ENCODE measurements at regions not wholly inside any gene's neighbourhood (a gene's known extent, or its start where the extent isn't known, plus 50 kb on each side); places are given as distances from the start of the nearest gene placed in this dataset.
A peak's percentile ranks its signal among the peaks of the same experiment; 100 is the strongest.

DNA sequence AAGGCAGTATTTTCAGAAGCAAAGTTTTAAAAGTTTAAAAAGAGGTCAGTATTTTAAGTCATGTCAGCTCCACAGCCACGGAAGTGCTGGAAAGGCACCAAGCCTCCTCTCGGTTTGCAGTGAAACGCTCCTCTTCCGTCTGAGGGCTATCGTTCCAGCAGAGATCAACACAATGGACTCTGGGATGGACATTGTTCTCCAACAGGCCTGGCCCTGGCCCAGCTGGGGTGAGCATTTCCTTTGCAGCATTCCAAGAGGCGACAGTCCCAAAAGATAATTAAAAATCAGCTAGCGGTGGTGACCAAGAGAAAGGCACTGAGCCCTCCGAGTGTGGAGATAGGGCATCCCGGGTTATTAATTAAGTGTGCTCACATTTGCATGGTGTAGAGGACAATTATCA is 95.9 kb upstream of the LCLAT1 start:
- Mint-ChIP-seq H3K4me3 (no peak overlapping the region), H3K36me3 (no peaks in the 10 kb centered on the region), H3K27me3 (ENCODE audit: low read depth in 3 of 3) (peaks cover 0 to 2% (median 0%) of the 10 kb centered on the region in 3 donors), H3K27ac (no peak overlapping the region), H3K9me3 (no peaks in the 10 kb centered on the region), H3K4me1 (peaks cover 5 to 6% of the 10 kb centered on the region in 2 donors)
- no peak for DNase-seq

DNA sequence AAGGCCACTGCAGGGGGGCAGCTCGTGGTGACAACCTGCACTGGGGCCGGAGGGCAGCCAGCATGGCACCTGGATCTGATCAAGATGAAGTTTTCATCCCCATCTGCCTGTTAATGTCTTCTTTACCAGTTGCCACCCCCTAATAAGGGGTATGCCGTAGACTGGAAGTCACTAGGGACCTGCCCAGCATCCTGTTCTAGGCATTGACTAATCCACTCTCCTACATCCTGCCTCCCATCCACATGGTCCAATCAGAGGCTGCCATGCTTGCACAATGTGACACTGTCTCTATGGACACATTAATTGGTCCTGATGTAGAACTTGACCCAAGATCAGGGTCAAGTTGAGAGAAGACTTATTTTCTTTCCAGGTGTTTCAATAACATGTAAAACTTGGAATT is 95.1 kb upstream of the LCLAT1 start:
- no peak overlapping the region for H3K27ac Mint-ChIP-seq
- no peaks in the 10 kb centered on the region for H3K9me3 Mint-ChIP-seq
- no peak overlapping the region for H3K4me3 Mint-ChIP-seq
- no peaks in the 10 kb centered on the region for H3K36me3 Mint-ChIP-seq
- no peak for DNase-seq
- H3K27me3 Mint-ChIP-seq (ENCODE audit: low read depth in 3 of 3) = peaks cover 0 to 2% (median 0%) of the 10 kb centered on the region in 3 donors
- peaks cover 5 to 6% of the 10 kb centered on the region in 2 donors for H3K4me1 Mint-ChIP-seq

DNA sequence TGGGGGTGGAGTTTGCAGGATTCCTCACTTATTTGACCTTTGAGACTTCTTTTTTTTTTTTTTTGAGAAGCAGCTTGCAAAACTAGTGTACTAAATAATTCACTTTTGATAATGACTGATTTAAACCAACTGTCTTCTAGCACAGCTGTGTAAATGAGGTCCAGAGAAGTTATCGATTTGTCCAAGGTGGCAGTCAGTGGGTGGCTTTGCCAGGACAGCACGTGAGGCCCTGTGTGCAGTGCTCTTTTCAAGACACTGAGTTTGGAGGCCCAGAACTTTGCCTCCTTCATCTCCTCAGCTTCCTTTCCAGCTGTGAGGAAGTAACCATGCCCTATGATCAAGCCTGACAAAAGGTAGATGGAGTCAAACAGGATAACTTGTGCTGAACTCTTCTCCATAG is 92.9 kb upstream of the LCLAT1 start:
- Mint-ChIP-seq H3K27ac (no peak overlapping the region), H3K36me3 (no peaks in the 10 kb centered on the region), H3K4me3 (no peak overlapping the region), H3K9me3 (no peaks in the 10 kb centered on the region), H3K27me3 (ENCODE audit: low read depth in 3 of 3) (peaks cover 0 to 2% (median 0%) of the 10 kb centered on the region in 3 donors), H3K4me1 (peaks cover 5 to 6% of the 10 kb centered on the region in 2 donors)
- no peak for DNase-seq

DNA sequence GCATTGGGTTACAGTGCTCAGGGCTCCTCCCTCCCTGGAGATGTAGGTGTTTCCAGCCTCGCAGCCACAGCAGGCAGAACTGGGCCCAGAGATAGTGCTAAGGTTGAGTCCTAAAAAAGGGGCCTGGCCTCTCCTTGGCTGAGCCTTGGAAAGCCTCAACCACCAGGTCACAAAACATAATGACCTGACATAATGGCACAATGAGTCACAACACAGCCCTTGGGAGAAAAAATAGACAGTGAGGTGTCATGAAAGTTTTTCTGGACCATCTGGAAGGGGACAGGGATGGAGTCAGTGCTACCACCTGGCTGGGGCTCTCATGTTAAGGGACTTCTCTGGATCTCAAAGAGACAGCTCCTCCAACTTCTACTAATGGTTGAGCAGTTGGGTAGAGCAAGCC is 92.4 kb upstream of the LCLAT1 start:
- Mint-ChIP-seq H3K9me3 (no peaks in the 10 kb centered on the region), H3K36me3 (no peaks in the 10 kb centered on the region), H3K4me3 (no peak overlapping the region), H3K27ac (no peak overlapping the region), H3K4me1 (peaks cover 7 to 9% of the 10 kb centered on the region in 2 donors), H3K27me3 (ENCODE audit: low read depth in 3 of 3) (peaks cover 0 to 4% (median 0%) of the 10 kb centered on the region in 3 donors)
- DNase-seq = no peak

DNA sequence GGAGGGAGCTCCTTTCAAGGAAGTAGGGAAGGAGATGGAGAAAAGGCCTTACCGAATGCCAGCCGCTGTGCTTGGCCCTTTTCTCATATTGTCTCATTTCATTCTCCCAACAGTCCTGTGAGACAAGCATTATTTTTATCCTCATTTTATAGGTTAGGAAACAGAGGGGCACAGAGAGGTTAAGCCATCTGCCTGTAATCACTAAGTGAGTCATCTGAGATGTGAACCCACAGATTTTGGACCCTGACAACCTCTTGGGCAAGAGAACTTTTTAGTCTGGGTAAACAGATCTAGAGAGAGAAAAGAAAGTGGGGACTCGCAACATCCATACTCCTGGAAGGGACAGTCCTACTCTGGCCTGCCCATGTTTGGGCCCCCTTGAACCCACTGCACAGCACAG is 91.7 kb upstream of the LCLAT1 start:
- no peaks in the 10 kb centered on the region for H3K9me3 Mint-ChIP-seq
- no peak overlapping the region for H3K27ac Mint-ChIP-seq
- peaks cover 0 to 4% (median 0%) of the 10 kb centered on the region in 3 donors for H3K27me3 Mint-ChIP-seq (ENCODE audit: low read depth in 3 of 3)
- DNase-seq = no peak
- no peaks in the 10 kb centered on the region for H3K36me3 Mint-ChIP-seq
- H3K4me1 Mint-ChIP-seq = peaks cover 14 to 16% of the 10 kb centered on the region in 2 donors
- H3K4me3 Mint-ChIP-seq = no peak overlapping the region

DNA sequence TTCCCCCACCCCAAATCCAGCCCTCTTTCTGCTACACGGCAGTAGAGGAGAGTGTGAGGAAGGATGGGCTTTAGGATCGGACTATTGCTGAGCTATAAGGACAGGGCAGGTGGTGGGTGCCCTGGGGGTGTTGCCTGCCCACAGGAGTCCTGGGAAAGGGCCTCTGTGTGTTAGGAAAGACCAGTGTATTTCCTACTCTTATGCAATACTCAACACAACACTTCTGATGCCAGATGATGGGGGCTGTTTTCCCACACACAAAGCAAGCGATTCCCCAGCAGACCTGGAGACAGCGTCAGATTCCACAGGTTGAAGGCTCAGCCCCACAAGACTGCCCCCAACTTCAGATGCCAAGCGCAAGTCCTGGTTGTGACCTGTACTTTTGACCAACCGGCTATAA is 91.0 kb upstream of the LCLAT1 start:
- Mint-ChIP-seq H3K4me1 (peaks cover 21 to 23% of the 10 kb centered on the region in 2 donors), H3K27ac (no peak overlapping the region), H3K9me3 (no peaks in the 10 kb centered on the region), H3K36me3 (no peaks in the 10 kb centered on the region), H3K27me3 (ENCODE audit: low read depth in 3 of 3) (peaks cover 0 to 4% (median 0%) of the 10 kb centered on the region in 3 donors), H3K4me3 (no peak overlapping the region)
- no peak for DNase-seq

DNA sequence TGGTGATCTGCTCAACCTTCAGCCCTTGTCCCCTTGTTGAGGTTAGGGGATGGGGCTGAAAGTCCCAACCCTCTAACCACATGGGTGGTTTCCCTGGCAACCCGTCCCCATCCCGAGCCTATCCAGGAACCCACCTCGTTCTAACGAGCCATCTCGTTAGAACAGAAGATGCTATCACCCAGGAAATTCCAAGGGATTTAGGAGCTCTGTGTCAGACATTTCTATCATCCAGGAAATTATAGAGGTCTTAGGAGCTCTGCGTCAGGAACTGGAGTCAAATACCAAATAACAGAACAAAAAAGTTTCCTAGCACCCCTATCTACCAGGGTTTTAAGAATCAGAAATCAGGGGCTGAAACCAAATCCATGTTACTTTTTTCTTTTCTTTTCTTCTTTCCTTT is 90.3 kb upstream of the LCLAT1 start:
- Mint-ChIP-seq H3K27ac (no peak overlapping the region), H3K4me3 (no peak overlapping the region), H3K9me3 (no peaks in the 10 kb centered on the region), H3K4me1 (peaks cover 28 to 30% of the 10 kb centered on the region in 2 donors), H3K36me3 (no peaks in the 10 kb centered on the region), H3K27me3 (ENCODE audit: low read depth in 3 of 3) (peaks cover 0 to 4% (median 0%) of the 10 kb centered on the region in 3 donors)
- no peak for DNase-seq

DNA sequence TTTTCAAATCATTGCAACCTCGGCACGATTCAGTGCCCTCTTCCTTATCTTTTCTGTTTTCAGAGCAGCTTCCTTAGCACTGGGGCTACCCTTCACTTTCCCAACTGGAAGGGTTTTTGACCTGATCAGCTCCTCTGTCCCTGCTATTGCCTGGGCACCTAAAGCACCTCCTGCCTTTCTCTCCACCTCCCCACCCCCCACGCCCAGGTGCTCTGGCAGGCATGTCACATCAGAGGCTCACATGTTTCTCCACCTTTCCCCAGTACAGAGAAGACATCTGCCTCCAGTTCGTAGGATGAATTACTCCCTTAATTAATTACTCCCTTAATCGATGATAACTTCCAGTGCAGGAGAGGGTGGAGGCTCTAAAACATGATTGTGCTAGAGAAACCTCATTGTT is 88.7 kb upstream of the LCLAT1 start:
- Mint-ChIP-seq H3K27ac (no peak overlapping the region), H3K9me3 (no peaks in the 10 kb centered on the region), H3K4me3 (no peak overlapping the region), H3K36me3 (no peaks in the 10 kb centered on the region), H3K27me3 (ENCODE audit: low read depth in 3 of 3) (peaks cover 0 to 2% (median 0%) of the 10 kb centered on the region in 3 donors), H3K4me1 (peaks cover 39 to 40% of the 10 kb centered on the region in 2 donors)
- no peak for DNase-seq

DNA sequence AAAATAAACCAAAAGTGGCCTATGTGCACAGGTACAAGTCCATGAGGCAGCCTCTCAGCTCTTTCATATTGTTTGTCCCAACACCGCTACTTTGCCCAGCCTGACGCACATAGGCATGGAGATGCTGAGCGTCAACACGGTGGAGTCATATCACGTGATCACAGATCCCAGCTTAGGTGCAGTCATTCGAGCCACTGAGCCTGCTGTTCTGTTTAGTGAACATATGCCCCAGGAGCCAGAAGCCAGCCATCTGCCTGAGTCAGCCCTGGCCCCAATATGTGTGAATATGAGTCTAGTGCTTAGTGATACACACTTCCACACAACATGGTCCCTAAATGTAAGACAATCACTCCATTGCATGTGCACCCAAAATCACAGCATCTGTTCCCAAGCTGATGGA is 88.2 kb upstream of the LCLAT1 start:
- peaks cover 0 to 2% (median 0%) of the 10 kb centered on the region in 3 donors for H3K27me3 Mint-ChIP-seq (ENCODE audit: low read depth in 3 of 3)
- H3K4me1 Mint-ChIP-seq = peaks cover 40 to 41% of the 10 kb centered on the region in 2 donors
- no peak for DNase-seq
- H3K9me3 Mint-ChIP-seq = no peaks in the 10 kb centered on the region
- peak overlapping the region in 1 of 6 donors; percentile 77 for H3K27ac Mint-ChIP-seq
- H3K4me3 Mint-ChIP-seq = no peak overlapping the region
- H3K36me3 Mint-ChIP-seq = no peaks in the 10 kb centered on the region

DNA sequence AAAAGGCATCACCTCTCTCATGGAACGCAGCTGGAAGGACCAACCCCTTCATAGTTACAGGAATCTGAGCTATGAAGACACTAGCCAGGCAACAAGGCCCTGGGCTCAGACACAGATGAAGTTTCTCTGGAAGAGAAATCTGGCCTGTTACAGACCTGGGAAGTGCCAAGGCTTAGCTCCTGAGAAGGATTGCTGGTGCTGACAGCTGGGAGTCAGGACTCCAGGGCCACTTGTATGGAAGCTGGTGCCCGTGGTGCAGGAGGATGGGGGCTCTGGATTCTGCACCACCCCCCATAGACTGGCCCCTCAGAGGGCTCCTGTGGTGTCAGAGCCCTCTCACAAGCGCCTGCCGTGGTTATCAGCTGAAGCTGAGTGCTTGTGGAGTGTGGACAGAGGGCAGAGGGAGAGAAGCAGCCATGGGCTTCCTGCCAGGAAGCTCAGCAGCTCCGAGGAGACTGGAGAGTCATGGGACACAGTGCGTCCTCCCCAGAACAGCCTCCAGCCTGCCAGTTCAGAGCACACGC is 87.3 kb upstream of the LCLAT1 start:
- DNase-seq = no peak
- H3K4me3 Mint-ChIP-seq = peak overlapping the region in 4 of 5 donors; percentile 3 to 45 (median 25)
- no peaks in the 10 kb centered on the region for H3K36me3 Mint-ChIP-seq
- peaks cover 0 to 2% (median 0%) of the 10 kb centered on the region in 3 donors for H3K27me3 Mint-ChIP-seq (ENCODE audit: low read depth in 3 of 3)
- H3K4me1 Mint-ChIP-seq = peaks cover 40 to 41% of the 10 kb centered on the region in 2 donors
- no peaks in the 10 kb centered on the region for H3K9me3 Mint-ChIP-seq
- peak overlapping the region in 4 of 6 donors; percentile 70 to 77 (median 73) for H3K27ac Mint-ChIP-seq

DNA sequence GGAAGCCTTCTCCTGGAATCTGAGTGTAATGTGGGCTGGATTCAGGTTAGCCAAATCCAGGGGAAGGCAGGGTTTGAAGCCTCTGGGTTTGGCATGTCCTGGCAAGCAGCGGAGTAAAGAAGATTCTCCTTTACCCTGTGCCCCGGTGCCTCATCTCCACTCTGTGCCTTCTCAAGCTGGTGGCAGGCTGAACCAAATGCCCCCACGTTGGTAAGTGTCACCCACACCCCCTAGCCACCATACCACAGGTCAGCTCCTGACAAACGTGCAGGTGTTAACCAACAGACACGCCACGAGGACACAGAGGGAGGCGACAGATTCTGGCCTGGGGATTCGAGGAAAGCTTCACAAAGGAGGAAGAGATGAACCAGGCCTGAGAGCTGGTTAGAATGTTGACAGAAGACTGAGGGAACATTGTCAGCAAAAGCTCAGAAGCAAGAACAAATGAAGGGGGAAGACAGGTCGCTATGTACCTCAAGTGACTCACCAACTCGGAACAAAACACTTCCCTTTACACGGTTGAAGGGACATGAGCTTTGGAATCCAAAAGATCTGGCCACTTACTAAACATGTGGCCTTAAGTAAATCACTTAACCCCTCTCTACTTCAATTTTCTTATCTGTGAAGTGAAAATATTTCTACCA is 85.2 kb upstream of the LCLAT1 start:
- Mint-ChIP-seq H3K27me3 (ENCODE audit: low read depth in 3 of 3) (peaks cover 0 to 2% (median 0%) of the 10 kb centered on the region in 3 donors), H3K4me1 (peaks cover 45 to 49% of the 10 kb centered on the region in 2 donors), H3K36me3 (no peaks in the 10 kb centered on the region), H3K4me3 (peak overlapping the region; percentile 24 to 67 (median 54)), H3K27ac (peak overlapping the region; percentile 77 to 97 (median 90)), H3K9me3 (no peaks in the 10 kb centered on the region)
- peak; percentile 60 to 64 (median 60) for DNase-seq

DNA sequence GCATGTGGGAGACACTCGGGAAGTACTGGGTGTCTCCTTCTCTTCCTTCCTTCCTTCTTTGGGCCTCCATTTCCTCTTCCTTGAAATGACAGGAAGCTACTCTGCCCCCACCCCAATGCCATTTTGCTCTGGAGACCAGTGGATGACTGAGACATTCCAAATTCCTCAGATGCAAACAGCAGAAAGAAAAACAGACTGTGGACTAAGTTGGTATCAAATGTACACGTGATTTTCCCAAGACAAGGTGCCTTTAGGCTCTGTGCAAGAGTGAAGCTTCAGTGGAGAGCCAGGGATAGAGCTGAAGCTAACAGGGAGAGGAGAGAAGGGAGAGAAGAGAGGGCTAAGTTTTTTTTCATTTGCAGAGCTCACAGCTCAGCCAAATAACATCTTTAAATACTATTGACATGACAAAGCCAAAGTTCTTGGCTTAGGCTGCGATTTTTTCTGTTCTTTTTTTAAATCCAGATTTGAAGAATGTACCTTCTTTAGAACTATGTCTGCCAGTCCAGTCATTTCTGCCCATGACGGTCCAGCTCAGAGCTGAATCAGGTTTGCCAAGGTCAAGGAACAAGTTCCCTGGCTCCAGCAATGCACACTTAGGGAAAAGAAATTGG is 84.5 kb upstream of the LCLAT1 start:
- peak overlapping the region; percentile 2 to 24 (median 11) for H3K4me3 Mint-ChIP-seq
- H3K9me3 Mint-ChIP-seq = no peaks in the 10 kb centered on the region
- H3K27me3 Mint-ChIP-seq (ENCODE audit: low read depth in 3 of 3) = peaks cover 0 to 2% (median 0%) of the 10 kb centered on the region in 3 donors
- DNase-seq = no peak
- H3K36me3 Mint-ChIP-seq = no peaks in the 10 kb centered on the region
- H3K4me1 Mint-ChIP-seq = peaks cover 45 to 49% of the 10 kb centered on the region in 2 donors
- peak overlapping the region; percentile 77 to 97 (median 90) for H3K27ac Mint-ChIP-seq

DNA sequence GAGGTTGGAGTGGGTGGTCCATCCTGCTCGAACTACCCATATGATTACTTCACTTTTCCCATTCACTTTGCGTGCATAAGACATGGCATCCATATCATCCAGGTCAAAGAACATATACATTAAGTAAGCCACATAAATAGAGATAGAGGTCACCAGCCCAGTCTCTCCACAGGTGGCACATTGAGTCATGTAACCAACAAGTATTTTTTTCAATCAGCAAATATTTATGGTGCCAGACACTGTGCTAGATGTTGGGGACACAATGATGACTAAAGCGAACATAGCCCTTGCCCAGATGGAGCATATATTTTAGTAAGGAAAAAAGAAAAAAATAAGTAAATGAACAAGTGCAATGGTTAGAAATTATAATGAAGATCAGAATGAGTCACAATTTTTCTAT is 83.6 kb upstream of the LCLAT1 start:
- Mint-ChIP-seq H3K9me3 (no peaks in the 10 kb centered on the region), H3K4me3 (no peak overlapping the region), H3K36me3 (no peaks in the 10 kb centered on the region), H3K27me3 (ENCODE audit: low read depth in 3 of 3) (peaks cover 0 to 2% (median 0%) of the 10 kb centered on the region in 3 donors), H3K4me1 (peaks cover 45 to 49% of the 10 kb centered on the region in 2 donors), H3K27ac (peak overlapping the region in 4 of 6 donors; percentile 1 to 63 (median 39))
- no peak for DNase-seq

DNA sequence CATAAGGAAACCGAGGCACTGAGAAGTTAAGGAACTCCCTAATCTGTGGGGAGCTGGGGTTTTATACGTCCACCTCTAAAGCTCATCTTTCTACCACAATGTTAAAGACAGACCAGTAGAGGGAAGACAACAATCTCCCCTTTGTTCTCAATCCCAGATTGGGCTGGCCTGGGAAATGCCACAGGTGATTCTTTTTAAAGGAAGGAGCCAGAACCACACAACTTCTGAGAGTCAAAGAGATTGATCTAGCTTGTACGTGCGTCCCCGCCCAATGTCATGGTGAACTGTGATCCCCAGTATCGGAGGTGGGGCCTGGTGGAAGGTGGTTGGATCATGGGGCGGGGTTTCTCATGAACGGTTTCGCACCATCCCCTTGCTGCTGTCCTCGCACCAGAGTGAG is 81.8 kb upstream of the LCLAT1 start:
- no peak overlapping the region for H3K4me3 Mint-ChIP-seq
- peaks cover 38 to 41% of the 10 kb centered on the region in 2 donors for H3K4me1 Mint-ChIP-seq
- H3K27me3 Mint-ChIP-seq (ENCODE audit: low read depth in 3 of 3) = peaks cover 0 to 3% (median 0%) of the 10 kb centered on the region in 3 donors
- no peak overlapping the region for H3K27ac Mint-ChIP-seq
- H3K9me3 Mint-ChIP-seq = no peaks in the 10 kb centered on the region
- no peak for DNase-seq
- no peaks in the 10 kb centered on the region for H3K36me3 Mint-ChIP-seq
